ENCODE measurements at regions not wholly inside any gene's neighbourhood (a gene's known extent, or its start where the extent isn't known, plus 50 kb on each side); places are given as distances from the start of the nearest gene placed in this dataset.

GRCh38 chr4:181138116-181138515, 1105.1 kb upstream of the TENM3 start:
- no peak for DNase-seq (ENCODE audit: low spot score)

DNA sequence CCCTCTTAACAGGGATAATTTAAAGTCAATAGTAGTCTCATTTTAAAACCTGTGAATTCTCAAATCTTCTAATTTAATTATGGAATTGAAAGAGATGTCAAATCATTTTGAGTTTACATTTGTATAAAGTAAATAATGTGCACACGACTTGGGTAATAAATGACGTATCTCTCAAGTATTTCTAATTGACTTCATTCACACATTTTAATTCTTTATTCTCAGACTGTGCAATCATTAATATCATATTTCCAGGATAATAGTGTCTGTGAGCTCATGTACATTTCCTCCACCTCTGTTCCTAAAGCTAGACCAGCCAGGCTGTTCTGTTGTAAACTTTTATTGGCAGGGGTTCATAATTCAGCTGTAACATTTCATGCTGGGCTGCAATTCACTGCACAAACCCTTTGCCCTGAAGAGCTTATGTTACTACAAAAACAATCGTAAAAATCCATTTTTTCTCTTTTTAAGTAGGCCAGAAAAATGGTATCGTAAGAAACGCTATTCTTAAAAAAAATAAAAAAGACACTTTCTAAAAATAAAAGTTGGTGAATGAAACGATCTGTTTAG, 1103.1 kb upstream of the TENM3 start:
- DNase-seq (ENCODE audit: low spot score) = no peak

GRCh38 chr4:181143250-181143854, 1099.8 kb upstream of the TENM3 start:
- peak; percentile 65 for DNase-seq (ENCODE audit: low spot score)

- DNase-seq (ENCODE audit: low spot score) = no peak
Observed at GRCh38 chr4:181146051-181146450, 1097.2 kb upstream of the TENM3 start.

DNA sequence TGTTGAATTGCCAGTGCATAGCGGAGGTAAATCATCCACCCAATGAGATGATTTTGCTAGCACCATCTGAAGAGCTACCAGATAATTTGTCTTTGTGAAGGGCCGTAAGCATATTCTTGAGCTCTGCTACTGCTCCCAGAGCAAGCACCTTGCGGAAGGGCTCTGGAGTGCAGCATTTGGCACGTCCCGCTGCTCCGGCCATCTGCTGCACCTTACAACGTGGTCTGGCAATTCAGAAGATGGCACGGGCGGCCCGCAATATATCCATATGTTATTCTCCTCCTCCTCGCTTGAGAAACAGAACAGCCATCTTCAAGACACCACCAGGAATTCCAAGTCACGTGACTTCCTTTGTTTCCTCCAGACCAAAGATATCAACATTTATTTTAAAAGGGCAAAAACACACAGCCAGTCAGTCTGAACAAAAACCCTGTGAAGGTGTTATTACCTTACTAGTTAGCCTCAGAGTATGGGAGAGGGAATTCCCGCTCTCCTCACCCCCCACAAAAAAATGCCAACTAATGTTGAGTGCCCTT, 1095.7 kb upstream of the TENM3 start:
- no peak for DNase-seq (ENCODE audit: low spot score)

DNA sequence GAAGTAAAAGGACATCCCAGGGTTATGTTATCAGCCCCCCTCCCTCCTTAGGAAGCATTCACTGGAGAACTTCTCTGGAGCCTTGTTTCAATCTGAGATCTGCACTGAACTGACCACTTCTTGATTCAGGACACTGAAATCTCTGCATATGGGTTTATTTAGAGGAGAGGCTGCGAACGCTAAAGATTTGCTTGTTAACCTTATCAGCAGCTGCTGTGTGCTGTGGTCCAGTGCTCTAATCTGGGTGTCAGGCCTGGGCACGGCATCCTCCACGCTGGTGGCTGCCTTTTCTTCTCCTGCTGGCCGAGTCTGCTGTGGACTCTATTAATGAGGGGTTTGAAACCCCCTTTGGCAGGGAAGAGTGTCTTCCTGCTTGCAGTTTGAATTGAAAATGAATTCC, 1094.7 kb upstream of the TENM3 start:
- no peak for DNase-seq (ENCODE audit: low spot score)

DNA sequence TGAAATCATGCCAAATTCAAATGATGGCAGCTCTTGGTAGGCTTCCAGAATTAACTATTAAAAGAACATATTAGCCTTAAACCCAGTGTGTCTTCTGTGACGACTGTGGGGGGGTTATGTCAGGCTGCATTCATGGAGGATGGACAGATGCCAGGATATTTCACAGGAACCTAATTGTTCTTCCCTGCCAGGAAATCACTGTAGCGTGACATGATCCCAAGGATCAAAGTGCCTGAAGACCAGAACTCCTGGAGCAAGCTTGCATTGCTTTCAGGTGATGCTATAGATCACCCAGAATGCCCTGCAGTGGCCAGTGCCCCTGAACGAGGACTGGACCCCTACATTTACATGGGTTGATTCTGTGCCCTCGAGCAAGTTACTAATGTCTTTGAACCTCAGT, 1093.0 kb upstream of the TENM3 start:
- no peak for DNase-seq (ENCODE audit: low spot score)

- no peak for DNase-seq (ENCODE audit: low spot score)
Observed at GRCh38 chr4:181151856-181152255, 1091.3 kb upstream of the TENM3 start.

- no peak for DNase-seq (ENCODE audit: low spot score)
Observed at GRCh38 chr4:181157647-181158046, 1085.6 kb upstream of the TENM3 start.

DNA sequence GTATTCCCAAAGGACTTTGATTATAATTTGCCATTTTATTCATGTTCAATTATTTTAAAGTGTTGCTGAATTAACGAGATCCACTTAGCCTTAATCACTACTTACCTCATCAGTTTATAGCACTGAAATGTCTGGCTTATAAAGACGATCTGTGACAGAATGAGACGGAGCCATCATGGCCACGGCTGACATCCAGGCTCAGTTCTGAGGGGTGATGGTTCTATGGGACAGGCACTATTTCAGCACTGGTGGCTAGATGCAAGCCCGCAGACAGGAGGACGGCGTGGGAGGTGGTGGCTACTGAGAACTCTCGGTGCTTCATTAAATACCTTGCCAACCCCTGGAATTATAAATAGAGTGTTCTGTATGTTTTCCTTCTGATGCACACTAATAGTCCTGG, 1084.2 kb upstream of the TENM3 start:
- DNase-seq (ENCODE audit: low spot score) = no peak

DNA sequence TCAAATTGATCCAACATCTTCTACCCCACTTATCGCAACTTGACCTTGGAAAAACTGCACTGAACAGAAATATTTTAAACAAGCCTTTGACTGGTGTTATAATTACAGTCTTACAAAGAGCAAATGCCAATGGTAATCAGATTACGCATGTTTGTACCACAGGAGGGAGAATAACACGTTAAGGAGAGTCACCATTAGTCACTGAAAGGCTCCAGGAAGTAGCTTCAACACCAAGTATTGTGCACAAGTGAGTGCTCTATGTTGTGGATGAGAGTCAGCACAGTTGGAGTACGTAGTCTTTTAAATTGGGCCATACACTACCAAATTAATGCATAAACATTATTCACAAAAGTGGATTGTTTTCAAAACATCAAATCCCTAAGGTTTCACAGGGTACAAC, 1081.5 kb upstream of the TENM3 start:
- no peak for DNase-seq (ENCODE audit: low spot score)

DNA sequence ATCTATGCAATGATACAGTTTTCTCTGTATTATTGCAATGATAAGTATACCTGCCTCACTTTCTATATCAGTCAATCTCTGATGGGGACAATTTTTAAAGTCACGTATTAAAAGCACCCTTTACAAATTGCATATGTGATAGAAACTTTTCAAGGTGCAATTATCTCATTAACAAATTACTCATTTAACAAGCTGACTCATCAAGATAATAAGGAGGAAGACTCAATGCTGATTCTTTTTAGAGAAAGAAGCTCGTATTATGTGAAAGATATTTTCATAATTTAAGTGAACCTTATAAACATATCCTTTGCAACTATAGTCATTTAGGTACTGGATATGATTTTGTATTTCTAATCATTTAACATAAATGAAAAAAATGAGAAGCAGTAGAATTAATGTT, 1080.9 kb upstream of the TENM3 start:
- no peak for DNase-seq (ENCODE audit: low spot score)

- no peak for DNase-seq (ENCODE audit: low spot score)
Observed at GRCh38 chr4:181162676-181163075, 1080.5 kb upstream of the TENM3 start.

GRCh38 chr4:181166742-181167399, 1076.3 kb upstream of the TENM3 start:
- DNase-seq (ENCODE audit: low spot score) = no peak

DNA sequence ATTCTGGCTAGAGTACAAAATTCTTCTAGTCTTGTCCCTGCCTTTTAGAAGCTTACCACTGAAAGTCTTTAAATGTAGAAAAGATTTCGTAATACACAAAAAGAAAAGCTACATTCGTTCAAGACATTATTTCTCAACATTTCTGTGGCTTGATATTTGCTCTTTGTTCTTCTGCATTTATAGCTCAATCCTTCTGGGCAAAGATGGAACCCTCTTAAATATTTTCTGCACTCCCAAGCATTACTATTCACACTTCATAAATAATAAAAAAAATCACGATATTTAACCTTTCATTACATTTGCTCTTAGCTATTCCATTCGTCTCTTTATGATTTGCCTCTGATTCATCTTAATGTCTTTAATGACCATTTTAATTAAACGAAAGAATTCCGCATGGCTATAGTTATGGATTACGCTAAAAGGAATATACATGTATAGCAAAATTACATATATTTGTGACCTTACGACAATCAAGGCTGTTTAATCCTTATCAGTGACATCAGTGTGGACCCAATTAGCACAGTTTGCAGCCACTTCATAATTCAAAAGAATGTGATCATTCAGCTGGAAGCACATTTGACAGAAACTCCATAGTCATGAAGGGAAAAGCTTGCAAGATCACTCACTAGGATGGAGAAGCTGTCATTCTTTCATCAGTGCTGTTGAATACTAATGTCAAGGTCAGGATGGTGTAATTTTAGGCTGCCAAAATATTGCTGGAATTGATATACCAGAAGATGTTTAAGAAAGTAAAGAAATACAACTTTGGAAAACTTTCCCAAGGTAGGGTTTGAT, 1075.0 kb upstream of the TENM3 start:
- no peak for DNase-seq (ENCODE audit: low spot score)

DNA sequence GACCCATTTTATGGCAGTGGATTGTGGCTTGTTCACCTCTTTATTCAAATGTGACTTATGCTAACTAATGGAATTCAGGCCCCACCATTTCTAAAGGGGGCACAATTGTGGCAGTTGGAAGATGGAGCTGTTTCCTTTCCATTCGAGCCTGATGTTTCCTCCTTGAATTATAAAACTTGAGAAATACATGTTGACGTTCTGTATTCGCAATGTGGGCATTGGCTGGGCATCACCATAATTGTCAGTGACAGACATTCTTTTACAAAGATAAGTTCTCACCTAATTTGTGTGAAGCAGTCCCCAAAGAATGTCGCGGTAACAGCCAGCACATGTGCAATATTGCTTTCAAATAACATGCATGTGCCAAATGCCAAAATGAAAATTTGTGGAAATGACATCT, 1070.2 kb upstream of the TENM3 start:
- DNase-seq (ENCODE audit: low spot score) = no peak

GRCh38 chr4:181176306-181176705, 1066.9 kb upstream of the TENM3 start:
- no peak for DNase-seq (ENCODE audit: low spot score)

- no peak for DNase-seq (ENCODE audit: low spot score)
Observed at GRCh38 chr4:181181331-181181730, 1061.9 kb upstream of the TENM3 start.

DNA sequence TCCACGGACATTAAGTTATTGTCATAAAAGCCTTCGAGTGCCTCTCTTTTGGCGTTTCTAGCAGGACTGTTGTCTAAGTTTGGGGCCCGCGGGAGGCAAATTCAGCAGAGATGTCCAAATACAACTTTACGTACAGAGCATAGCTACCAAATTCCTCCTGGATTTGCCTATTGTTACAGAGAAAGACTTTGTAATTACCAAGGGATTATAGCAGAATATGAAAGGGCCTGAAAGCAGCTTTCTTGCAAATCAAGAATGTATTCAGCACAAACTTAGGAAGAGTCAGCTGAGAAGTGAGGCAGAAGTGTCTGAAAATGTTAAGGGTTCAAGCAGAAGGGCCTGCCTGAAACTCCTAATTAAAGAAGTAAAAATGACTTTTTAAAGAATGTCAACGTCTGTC, 1053.5 kb upstream of the TENM3 start:
- no peak for DNase-seq (ENCODE audit: low spot score)

GRCh38 chr4:181193131-181193930, 1049.9 kb upstream of the TENM3 start:
- no peak for DNase-seq (ENCODE audit: low spot score)

- DNase-seq (ENCODE audit: low spot score) = no peak
Observed at GRCh38 chr4:181194096-181194495, 1049.1 kb upstream of the TENM3 start.

DNA sequence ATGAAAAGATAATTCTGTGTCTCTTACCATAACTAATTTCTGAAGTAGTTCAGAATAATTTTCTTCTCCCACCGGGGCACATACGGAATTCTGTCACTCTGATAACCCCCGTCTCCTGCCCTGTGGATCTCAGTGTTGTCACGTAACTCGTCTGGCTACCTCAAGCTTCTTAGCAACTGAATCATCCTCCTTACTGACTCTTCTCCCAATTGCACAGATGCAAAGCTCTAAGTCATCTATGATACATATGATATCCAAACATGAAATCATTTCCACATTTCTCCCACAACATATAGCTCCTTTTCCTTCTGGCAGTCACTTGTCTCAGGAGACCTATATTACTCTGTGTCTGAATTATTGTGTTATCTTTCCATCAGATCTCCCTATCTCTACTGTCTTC, 1043.1 kb upstream of the TENM3 start:
- DNase-seq (ENCODE audit: low spot score) = no peak

All from AG08395 (cell line).